A549 (cell line): ENCODE measurements at regions not wholly inside any gene's neighbourhood (a gene's known extent, or its start where the extent isn't known, plus 50 kb on each side); places are given as distances from the start of the nearest gene placed in this dataset.

Experiments
- CHD2 ChIP-seq: fragments of 150-350 bp; IDR thresholded peaks from 2 replicates; pipeline ENCODE4 v1.6.1; 2014; ENCODE audit warnings: low read length; ENCODE audit not compliant: partially characterized antibody
- EHMT2 ChIP-seq: fragments of 200-600 bp; sonication (generic); IDR thresholded peaks from 2 replicates; pipeline ENCODE4 v1.6.1; 2016; ENCODE audit warnings: antibody characterized with exemption, low read depth, mild to moderate bottlenecking, moderate library complexity
- HOXA7 ChIP-seq: fragments of 250-450 bp; sonication (Bioruptor Pico); IDR thresholded peaks from 2 replicates; pipeline ENCODE4 v1.5.0; 2020; ENCODE audit warnings: mild to moderate bottlenecking, moderate library complexity
- KDM1A ChIP-seq: fragments of 200-600 bp; sonication (generic); IDR thresholded peaks from 2 replicates; pipeline ENCODE4 v1.6.1; 2016; ENCODE audit warnings: low read depth, mild to moderate bottlenecking
- PHF8 ChIP-seq: fragments of 200-600 bp; sonication (generic); IDR thresholded peaks from 2 replicates; pipeline ENCODE4 v1.6.1; 2016; ENCODE audit warnings: low read depth, mild to moderate bottlenecking, antibody characterized with exemption, moderate library complexity, borderline replicate concordance
- POLR2A ChIP-seq: IDR thresholded peaks from 2 replicates; pipeline ENCODE4 v1.6.1; 2012; ENCODE audit warnings: mild to moderate bottlenecking, low read length
- RAD21 ChIP-seq, 2 experiments: fragments of >200 bp in 1 of 2; sonication (Bioruptor Twin) in 1 of 2; formaldehyde crosslinking in 1 of 2; IDR thresholded peaks in 1 of 2; conservative IDR thresholded peaks in 1 of 2; 2 replicates in 1 of 2; 3 replicates in 1 of 2; pipeline ENCODE4 v1.6.1; 2012 to 2018; ENCODE audit warnings: inconsistent platforms in 1 of 2
- RCOR1 ChIP-seq: fragments of 150-350 bp; IDR thresholded peaks from 2 replicates; pipeline ENCODE4 v1.6.1; 2014; ENCODE audit warnings: antibody characterized with exemption, low read length, low read depth
- SMC3 ChIP-seq: fragments of >200 bp; sonication (Bioruptor Twin); formaldehyde crosslinking; IDR thresholded peaks from 3 replicates; pipeline ENCODE4 v1.6.1; 2018; ENCODE audit warnings: inconsistent platforms
- SREBF2 ChIP-seq: fragments of 450-650 bp; IDR thresholded peaks from 2 replicates; pipeline ENCODE4 v1.6.1; 2014; ENCODE audit warnings: mild to moderate bottlenecking, moderate library complexity
- TF ChIP-seq, protein P1 (sequence below): fragments of 200-600 bp; sonication (generic); IDR thresholded peaks from 2 replicates; pipeline ENCODE4 v1.6.1; 2016; ENCODE audit warnings: antibody characterized with exemption, mild to moderate bottlenecking, moderate library complexity
- TF ChIP-seq, protein P2 (sequence below): fragments of >200 bp; sonication (Bioruptor Twin); formaldehyde crosslinking; IDR thresholded peaks from 3 replicates; pipeline ENCODE4 v1.5.1; 2016
- TF ChIP-seq, protein P3 (sequence below): fragments of 450-650 bp; IDR thresholded peaks from 2 replicates; pipeline ENCODE4 v1.6.1; 2014; ENCODE audit warnings: antibody characterized with exemption

DNA sequence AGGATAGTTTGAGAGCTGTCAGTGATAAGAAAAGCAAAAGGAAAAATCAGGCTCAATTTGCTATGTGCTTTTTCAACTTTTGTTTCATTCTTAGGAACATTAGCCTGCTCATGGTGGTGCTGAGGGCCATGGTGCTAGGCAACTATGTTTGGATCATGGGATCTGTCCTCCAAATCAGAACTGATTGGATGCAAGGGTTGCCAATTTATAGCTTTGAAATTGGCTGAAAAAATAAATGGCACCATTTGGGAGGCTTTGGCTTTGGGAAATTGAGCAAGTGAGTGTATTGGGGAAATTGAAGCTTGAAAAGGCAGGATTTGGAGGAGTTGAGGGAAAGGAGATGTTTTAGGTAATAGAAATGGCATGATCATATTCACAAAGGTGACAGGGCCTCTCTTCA is 103.8 kb downstream of the CYP26A1 start:
- TF ChIP-seq RCOR1 (no peak), CHD2 (no peak), PHF8 (no peak), EHMT2 (no peak), SREBF2 (no peak), POLR2A (no peak), RAD21 (conservative IDR thresholded peaks at IDR 0.05 in 1 of 2, IDR thresholded peaks at IDR 0.05 in 1 of 2) (no peak), SMC3 (no peak), HOXA7 (CRISPR knock-in tag) (no peak), KDM1A (no peak)
- TF ChIP-seq, protein P1, sequence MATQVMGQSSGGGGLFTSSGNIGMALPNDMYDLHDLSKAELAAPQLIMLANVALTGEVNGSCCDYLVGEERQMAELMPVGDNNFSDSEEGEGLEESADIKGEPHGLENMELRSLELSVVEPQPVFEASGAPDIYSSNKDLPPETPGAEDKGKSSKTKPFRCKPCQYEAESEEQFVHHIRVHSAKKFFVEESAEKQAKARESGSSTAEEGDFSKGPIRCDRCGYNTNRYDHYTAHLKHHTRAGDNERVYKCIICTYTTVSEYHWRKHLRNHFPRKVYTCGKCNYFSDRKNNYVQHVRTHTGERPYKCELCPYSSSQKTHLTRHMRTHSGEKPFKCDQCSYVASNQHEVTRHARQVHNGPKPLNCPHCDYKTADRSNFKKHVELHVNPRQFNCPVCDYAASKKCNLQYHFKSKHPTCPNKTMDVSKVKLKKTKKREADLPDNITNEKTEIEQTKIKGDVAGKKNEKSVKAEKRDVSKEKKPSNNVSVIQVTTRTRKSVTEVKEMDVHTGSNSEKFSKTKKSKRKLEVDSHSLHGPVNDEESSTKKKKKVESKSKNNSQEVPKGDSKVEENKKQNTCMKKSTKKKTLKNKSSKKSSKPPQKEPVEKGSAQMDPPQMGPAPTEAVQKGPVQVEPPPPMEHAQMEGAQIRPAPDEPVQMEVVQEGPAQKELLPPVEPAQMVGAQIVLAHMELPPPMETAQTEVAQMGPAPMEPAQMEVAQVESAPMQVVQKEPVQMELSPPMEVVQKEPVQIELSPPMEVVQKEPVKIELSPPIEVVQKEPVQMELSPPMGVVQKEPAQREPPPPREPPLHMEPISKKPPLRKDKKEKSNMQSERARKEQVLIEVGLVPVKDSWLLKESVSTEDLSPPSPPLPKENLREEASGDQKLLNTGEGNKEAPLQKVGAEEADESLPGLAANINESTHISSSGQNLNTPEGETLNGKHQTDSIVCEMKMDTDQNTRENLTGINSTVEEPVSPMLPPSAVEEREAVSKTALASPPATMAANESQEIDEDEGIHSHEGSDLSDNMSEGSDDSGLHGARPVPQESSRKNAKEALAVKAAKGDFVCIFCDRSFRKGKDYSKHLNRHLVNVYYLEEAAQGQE = no peak
- TF ChIP-seq, protein P2, sequence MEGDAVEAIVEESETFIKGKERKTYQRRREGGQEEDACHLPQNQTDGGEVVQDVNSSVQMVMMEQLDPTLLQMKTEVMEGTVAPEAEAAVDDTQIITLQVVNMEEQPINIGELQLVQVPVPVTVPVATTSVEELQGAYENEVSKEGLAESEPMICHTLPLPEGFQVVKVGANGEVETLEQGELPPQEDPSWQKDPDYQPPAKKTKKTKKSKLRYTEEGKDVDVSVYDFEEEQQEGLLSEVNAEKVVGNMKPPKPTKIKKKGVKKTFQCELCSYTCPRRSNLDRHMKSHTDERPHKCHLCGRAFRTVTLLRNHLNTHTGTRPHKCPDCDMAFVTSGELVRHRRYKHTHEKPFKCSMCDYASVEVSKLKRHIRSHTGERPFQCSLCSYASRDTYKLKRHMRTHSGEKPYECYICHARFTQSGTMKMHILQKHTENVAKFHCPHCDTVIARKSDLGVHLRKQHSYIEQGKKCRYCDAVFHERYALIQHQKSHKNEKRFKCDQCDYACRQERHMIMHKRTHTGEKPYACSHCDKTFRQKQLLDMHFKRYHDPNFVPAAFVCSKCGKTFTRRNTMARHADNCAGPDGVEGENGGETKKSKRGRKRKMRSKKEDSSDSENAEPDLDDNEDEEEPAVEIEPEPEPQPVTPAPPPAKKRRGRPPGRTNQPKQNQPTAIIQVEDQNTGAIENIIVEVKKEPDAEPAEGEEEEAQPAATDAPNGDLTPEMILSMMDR = no peak
- TF ChIP-seq, protein P3, sequence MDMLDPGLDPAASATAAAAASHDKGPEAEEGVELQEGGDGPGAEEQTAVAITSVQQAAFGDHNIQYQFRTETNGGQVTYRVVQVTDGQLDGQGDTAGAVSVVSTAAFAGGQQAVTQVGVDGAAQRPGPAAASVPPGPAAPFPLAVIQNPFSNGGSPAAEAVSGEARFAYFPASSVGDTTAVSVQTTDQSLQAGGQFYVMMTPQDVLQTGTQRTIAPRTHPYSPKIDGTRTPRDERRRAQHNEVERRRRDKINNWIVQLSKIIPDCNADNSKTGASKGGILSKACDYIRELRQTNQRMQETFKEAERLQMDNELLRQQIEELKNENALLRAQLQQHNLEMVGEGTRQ = no peak
